K562 (cell line): ENCODE measurements at regions not wholly inside any gene's neighbourhood (a gene's known extent, or its start where the extent isn't known, plus 50 kb on each side); places are given as distances from the start of the nearest gene placed in this dataset.

ENCODE experiments used
- ARNT ChIP-seq, 2 experiments: fragments of 450-650 bp; IDR thresholded peaks; 2 replicates each; pipeline ENCODE4 v1.6.1; 2016; ENCODE audit warnings: mild to moderate bottlenecking in 1 of 2
- BRF1 ChIP-seq: IDR thresholded peaks from 3 replicates; pipeline ENCODE4 v1.6.1; 2011; ENCODE audit warnings: borderline replicate concordance, mild to moderate bottlenecking; ENCODE audit not compliant: insufficient read length; ENCODE audit errors: extremely low read depth
- CBX3 ChIP-seq, 2 experiments: IDR thresholded peaks; 1 replicate in 1 of 2; 2 replicates in 1 of 2; pipeline ENCODE4 v1.6.1; 2012; ENCODE audit warnings: inconsistent platforms in 2 of 2, low read length in 2 of 2, borderline replicate concordance in 1 of 2, control low read depth in 1 of 2
- ETS2 ChIP-seq: IDR thresholded peaks from 2 replicates; pipeline ENCODE4 v1.6.1; 2016; ENCODE audit warnings: borderline replicate concordance, missing genetic modification characterization, mild to moderate bottlenecking, moderate library complexity, missing compliant biosample characterization; ENCODE audit not compliant: poor library complexity, severe bottlenecking
- MAFK ChIP-seq: IDR thresholded peaks from 2 replicates; pipeline ENCODE4 v1.6.1; 2011; ENCODE audit warnings: low read length, improper control_type of control experiment
- POLR2AphosphoS5 ChIP-seq: IDR thresholded peaks from 2 replicates; pipeline ENCODE4 v1.6.1; 2011; ENCODE audit warnings: mild to moderate bottlenecking, low read depth, low read length, moderate library complexity; ENCODE audit not compliant: control insufficient read depth, insufficient read depth
- SP1 ChIP-seq: sonication (generic); formaldehyde crosslinking; IDR thresholded peaks from 2 replicates; pipeline ENCODE4 v1.8.1; 2022; ENCODE audit warnings: mild to moderate bottlenecking, missing genetic modification reagents
- YY1 ChIP-seq, 3 experiments: IDR thresholded peaks; 2 replicates each; pipeline ENCODE4 v1.6.1; 2011; ENCODE audit warnings: low read length in 2 of 3, mild to moderate bottlenecking in 2 of 3, moderate library complexity in 2 of 3, borderline replicate concordance in 1 of 3, control low read depth in 1 of 3, low read depth in 1 of 3; ENCODE audit not compliant: insufficient read depth in 3 of 3, insufficient replicate concordance in 2 of 3, control insufficient read depth in 1 of 3, insufficient read length in 1 of 3; ENCODE audit errors: extremely low read depth in 1 of 3
- TF ChIP-seq, protein P1 (sequence below), 3 experiments: IDR thresholded peaks in 2 of 3; conservative IDR thresholded peaks in 1 of 3; 2 replicates each; pipeline ENCODE4 v1.5.1; 2011 to 2012; ENCODE audit warnings: low read length in 3 of 3, mild to moderate bottlenecking in 3 of 3, control low read depth in 2 of 3, improper control_type of control experiment in 1 of 3, inconsistent platforms in 1 of 3, low read depth in 1 of 3, mixed read lengths in 1 of 3, moderate library complexity in 1 of 3; ENCODE audit not compliant: insufficient read depth in 2 of 3
- TF ChIP-seq, protein P2 (sequence below): fragments of 450-650 bp; formaldehyde crosslinking; IDR thresholded peaks from 2 replicates; pipeline ENCODE4 v1.4.0; 2022; ENCODE audit warnings: mild to moderate bottlenecking, moderate library complexity
- TF ChIP-seq, protein P3 (sequence below), 2 experiments: IDR thresholded peaks; 2 replicates each; pipeline ENCODE4 v1.6.1; 2012; ENCODE audit warnings: improper control_type of control experiment in 2 of 2, low read depth in 2 of 2, low read length in 2 of 2, borderline replicate concordance in 1 of 2
- TF ChIP-seq, protein P4 (sequence below): fragments of 200-800 bp; sonication (Bioruptor generic); IDR thresholded peaks from 2 replicates; pipeline ENCODE4 v1.6.1; 2016; ENCODE audit warnings: missing genetic modification characterization, missing compliant biosample characterization

DNA sequence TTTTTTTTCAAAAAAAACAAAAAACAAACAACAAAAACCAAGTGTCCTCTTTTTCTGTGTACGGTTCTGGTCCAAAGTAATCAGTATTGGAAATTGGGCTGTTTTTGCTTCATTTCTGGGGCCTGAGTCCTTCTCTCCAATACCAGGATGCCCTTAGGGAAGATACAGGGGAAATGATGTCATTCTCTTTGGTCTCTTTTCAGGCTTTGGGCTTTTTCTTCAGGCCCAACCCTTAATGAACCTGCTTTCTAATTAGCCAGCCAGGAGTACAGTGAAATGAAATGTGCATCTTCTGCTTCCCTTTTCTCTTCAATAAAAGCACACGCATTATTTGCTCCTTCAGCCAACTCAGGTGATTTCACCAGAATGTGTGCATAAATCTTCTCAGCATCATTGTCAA is 52.6 kb upstream of the RBPJ start:
- TF ChIP-seq, protein P1, sequence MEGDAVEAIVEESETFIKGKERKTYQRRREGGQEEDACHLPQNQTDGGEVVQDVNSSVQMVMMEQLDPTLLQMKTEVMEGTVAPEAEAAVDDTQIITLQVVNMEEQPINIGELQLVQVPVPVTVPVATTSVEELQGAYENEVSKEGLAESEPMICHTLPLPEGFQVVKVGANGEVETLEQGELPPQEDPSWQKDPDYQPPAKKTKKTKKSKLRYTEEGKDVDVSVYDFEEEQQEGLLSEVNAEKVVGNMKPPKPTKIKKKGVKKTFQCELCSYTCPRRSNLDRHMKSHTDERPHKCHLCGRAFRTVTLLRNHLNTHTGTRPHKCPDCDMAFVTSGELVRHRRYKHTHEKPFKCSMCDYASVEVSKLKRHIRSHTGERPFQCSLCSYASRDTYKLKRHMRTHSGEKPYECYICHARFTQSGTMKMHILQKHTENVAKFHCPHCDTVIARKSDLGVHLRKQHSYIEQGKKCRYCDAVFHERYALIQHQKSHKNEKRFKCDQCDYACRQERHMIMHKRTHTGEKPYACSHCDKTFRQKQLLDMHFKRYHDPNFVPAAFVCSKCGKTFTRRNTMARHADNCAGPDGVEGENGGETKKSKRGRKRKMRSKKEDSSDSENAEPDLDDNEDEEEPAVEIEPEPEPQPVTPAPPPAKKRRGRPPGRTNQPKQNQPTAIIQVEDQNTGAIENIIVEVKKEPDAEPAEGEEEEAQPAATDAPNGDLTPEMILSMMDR (IDR thresholded peaks at IDR 0.05 in 2 of 3, conservative IDR thresholded peaks at IDR 0.05 in 1 of 3; ENCODE audit: insufficient read depth in 2 of 3, low read depth in 1 of 3, low read length in 3 of 3) = no peak
- TF ChIP-seq POLR2AphosphoS5 (no peak), BRF1 (no peak), CBX3 (IDR thresholded peaks at IDR 0.05; ENCODE audit: borderline replicate concordance in 1 of 2, low read length in 2 of 2) (no peak), ETS2 (tag) (no peak), ARNT (IDR thresholded peaks at IDR 0.05) (no peak), SP1 (no peak), YY1 (IDR thresholded peaks at IDR 0.05; ENCODE audit: borderline replicate concordance in 1 of 3, control insufficient read depth in 1 of 3, extremely low read depth in 1 of 3, insufficient read depth in 3 of 3, insufficient read length in 1 of 3, insufficient replicate concordance in 2 of 3, low read depth in 1 of 3, low read length in 2 of 3) (no peak), MAFK (no peak)
- TF ChIP-seq, protein P2, sequence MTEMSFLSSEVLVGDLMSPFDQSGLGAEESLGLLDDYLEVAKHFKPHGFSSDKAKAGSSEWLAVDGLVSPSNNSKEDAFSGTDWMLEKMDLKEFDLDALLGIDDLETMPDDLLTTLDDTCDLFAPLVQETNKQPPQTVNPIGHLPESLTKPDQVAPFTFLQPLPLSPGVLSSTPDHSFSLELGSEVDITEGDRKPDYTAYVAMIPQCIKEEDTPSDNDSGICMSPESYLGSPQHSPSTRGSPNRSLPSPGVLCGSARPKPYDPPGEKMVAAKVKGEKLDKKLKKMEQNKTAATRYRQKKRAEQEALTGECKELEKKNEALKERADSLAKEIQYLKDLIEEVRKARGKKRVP (CRISPR knock-in tag) = no peak
- TF ChIP-seq, protein P3, sequence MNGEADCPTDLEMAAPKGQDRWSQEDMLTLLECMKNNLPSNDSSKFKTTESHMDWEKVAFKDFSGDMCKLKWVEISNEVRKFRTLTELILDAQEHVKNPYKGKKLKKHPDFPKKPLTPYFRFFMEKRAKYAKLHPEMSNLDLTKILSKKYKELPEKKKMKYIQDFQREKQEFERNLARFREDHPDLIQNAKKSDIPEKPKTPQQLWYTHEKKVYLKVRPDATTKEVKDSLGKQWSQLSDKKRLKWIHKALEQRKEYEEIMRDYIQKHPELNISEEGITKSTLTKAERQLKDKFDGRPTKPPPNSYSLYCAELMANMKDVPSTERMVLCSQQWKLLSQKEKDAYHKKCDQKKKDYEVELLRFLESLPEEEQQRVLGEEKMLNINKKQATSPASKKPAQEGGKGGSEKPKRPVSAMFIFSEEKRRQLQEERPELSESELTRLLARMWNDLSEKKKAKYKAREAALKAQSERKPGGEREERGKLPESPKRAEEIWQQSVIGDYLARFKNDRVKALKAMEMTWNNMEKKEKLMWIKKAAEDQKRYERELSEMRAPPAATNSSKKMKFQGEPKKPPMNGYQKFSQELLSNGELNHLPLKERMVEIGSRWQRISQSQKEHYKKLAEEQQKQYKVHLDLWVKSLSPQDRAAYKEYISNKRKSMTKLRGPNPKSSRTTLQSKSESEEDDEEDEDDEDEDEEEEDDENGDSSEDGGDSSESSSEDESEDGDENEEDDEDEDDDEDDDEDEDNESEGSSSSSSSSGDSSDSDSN (IDR thresholded peaks at IDR 0.05; ENCODE audit: borderline replicate concordance in 1 of 2, low read depth in 2 of 2, low read length in 2 of 2) = no peak
- TF ChIP-seq, protein P4, sequence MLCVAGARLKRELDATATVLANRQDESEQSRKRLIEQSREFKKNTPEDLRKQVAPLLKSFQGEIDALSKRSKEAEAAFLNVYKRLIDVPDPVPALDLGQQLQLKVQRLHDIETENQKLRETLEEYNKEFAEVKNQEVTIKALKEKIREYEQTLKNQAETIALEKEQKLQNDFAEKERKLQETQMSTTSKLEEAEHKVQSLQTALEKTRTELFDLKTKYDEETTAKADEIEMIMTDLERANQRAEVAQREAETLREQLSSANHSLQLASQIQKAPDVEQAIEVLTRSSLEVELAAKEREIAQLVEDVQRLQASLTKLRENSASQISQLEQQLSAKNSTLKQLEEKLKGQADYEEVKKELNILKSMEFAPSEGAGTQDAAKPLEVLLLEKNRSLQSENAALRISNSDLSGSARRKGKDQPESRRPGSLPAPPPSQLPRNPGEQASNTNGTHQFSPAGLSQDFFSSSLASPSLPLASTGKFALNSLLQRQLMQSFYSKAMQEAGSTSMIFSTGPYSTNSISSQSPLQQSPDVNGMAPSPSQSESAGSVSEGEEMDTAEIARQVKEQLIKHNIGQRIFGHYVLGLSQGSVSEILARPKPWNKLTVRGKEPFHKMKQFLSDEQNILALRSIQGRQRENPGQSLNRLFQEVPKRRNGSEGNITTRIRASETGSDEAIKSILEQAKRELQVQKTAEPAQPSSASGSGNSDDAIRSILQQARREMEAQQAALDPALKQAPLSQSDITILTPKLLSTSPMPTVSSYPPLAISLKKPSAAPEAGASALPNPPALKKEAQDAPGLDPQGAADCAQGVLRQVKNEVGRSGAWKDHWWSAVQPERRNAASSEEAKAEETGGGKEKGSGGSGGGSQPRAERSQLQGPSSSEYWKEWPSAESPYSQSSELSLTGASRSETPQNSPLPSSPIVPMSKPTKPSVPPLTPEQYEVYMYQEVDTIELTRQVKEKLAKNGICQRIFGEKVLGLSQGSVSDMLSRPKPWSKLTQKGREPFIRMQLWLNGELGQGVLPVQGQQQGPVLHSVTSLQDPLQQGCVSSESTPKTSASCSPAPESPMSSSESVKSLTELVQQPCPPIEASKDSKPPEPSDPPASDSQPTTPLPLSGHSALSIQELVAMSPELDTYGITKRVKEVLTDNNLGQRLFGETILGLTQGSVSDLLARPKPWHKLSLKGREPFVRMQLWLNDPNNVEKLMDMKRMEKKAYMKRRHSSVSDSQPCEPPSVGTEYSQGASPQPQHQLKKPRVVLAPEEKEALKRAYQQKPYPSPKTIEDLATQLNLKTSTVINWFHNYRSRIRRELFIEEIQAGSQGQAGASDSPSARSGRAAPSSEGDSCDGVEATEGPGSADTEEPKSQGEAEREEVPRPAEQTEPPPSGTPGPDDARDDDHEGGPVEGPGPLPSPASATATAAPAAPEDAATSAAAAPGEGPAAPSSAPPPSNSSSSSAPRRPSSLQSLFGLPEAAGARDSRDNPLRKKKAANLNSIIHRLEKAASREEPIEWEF (CRISPR knock-in tag) = no peak
